HG03460 (cell line): ENCODE measurements at regions not wholly inside any gene's neighbourhood (a gene's known extent, or its start where the extent isn't known, plus 50 kb on each side); places are given as distances from the start of the nearest gene placed in this dataset.
"Not testable (repeated sequence)": the region's sequence is repeated elsewhere in the genome, so short reads cannot be mapped to it uniquely, and the experiment has no call there.

ENCODE experiments used
- ATAC-seq: cut with Tn5 transposase; IDR thresholded peaks from one replicate; pipeline ENCODE4 v1.9.1; 2021; ENCODE audit not compliant: unreplicated experiment

DNA sequence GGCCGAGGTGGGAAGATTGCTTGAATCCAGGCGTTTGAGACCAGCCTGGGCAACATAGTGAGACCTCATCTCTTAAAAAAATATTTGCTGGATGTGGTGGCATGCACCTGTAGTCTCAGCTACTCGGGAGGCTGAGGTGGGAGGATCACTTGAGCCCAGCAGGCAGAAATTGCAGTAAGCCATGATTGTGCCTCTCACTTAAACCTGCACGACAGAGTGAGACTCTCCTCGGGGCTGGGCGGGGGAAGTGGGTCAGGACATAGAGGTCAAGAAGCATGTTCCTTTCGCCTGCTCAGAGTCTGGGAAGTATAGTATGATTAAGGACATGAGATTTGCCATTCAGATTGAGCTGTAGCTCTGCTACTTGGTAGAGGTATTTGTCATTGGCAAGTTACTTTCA is 52.3 kb downstream of the SEPTIN7 start:
- not testable (repeated sequence) for ATAC-seq

DNA sequence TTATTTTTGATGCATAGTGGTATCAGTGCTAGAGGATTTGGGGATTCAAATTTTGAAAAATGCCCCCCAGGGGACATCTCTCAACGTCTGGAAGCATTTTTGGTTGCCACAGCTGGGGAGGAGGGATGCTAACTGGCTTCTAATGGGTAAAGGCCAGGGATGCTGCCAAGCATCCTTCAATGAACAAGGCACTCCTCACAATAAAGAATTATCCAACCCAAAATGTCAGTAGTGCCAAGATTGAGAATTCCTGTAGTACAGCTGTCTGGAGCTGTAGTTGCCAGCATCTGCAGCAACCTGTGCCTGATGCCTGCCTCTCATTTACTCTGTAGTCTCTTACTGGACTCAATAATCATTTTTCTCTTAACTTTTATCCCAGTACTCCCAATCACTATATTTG is 53.5 kb downstream of the SEPTIN7 start:
- no peak for ATAC-seq

DNA sequence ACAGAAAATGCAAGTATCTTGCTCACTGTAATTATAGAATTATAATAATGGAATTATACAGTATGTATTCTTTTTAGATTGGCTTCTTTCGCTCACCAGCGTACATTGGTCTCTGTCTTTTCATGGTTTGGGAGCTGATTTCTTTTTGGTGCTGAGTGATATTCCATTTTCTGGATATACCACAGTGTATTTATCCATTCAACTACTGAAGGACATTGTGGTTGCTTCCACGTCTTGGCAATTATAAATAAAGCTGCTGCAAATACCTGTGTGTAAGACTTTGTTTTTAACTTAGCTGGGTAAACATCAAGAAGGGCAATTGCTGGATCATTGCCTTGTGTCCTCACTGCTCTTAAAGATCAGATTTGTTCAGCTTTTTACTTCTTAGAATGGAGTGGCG is 55.3 kb downstream of the SEPTIN7 start:
- no peak for ATAC-seq

DNA sequence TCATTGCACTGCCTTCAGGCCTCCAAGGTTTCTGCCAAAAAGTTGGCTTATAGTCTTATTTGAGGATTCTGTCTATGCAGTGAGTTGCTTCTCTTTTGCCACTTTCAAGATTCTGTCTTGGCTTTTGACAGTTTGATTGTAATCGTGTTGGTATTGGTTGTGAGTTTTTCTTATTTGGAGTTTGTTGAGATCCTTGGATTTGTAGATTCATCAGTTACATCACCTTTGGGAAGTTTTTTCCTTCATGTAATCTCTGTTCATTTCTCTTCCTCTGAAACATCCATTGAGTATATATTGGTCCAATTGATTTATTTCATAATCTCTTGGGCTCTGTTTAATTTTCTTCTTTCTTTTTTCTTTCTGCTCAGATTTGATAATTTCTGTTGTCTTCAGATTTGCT is 59.8 kb downstream of the SEPTIN7 start:
- ATAC-seq: no peak

DNA sequence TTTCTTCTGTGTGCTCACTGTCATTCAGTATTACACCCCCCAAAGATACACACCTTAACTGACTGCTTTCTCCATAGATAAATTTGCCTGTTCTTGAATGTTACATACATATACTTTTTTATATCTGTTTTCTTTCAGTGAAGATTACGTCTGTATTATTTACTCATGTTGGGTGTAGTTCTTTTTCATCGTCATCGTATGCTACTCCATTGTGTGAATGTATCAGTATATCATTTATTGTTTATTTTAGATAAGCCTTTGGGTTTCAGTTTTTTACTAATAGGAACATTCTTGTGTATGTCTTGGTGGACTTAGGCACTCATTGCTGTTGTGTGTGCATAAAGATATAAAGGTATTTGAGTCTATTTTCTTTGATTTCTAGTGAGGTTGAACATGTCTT is 64.4 kb downstream of the SEPTIN7 start:
- ATAC-seq: no peak

DNA sequence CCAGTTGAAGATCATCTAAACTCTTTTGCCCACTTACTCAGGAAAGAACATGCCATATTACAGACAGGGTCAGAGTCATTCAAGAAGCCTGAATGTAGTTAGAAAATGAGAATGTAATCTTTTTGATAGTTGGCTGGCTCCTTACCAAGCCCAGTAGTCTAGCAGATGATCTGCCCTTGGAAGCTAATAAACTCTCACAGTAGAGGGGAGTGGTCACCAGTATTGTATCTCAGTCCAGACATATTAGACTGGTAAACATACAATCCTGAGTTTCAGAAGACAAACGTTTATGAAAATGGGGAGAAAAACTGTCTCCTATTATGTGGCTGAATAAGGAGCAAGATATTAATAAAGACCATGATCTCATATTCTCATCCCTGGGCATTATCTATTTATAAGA is 65.3 kb downstream of the SEPTIN7 start:
- no peak for ATAC-seq

DNA sequence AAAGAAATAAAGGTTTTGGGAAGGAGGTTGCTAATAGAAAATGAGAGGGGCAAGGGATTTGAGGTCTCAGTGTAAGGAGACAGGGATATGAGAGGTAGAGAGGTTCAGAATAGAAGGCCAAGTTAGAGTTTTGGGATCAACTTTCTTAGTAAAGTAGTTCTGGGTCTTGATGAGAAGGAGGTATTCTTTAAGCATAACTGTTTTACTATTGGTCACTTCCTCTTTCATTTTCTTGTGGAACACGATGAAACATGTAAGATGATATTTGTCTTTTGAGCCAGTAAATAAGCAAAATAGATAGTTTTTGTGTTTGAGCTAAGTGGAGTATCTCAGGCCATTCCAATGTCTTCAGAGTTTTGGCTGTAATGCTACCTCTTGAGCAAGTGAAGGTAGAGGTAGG is 68.3 kb downstream of the SEPTIN7 start:
- ATAC-seq: not testable (repeated sequence)

DNA sequence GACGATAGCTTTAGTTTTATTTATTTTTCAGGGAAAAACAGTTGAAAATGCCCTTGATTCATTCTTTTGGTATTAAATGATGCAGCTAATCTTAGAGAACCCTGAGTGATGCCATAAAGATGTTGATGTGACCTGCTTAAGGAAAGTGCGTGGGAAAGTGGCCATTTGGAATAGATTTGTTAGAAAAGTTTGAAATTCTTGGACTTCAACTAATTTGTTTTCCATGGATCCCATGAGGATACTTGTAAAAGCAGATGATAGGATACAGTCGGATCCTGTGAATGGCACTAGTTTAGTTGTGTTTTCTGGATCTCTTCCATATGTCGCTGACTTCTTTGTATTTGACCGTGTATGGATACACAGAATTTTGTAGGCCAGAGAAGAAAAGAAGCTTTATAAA is 69.0 kb downstream of the SEPTIN7 start:
- ATAC-seq: no peak

DNA sequence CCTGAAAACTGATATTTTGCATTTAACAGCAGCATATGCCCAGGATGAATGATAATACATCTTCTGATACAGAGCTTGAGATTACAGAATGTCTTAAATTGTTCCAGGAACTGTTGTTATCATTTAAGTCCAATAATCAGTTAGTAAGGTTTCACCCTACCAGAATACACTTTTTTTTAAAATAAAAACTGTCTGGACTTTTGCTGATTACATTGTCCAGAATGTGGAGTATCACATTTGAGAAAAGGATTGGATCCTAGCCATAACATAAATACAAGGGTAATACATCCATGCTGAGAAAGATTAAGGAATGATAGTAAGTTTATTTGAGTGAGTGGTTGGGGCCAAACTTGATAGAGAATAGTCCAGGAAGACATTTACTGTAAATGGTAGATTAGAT is 71.0 kb downstream of the SEPTIN7 start:
- no peak for ATAC-seq

DNA sequence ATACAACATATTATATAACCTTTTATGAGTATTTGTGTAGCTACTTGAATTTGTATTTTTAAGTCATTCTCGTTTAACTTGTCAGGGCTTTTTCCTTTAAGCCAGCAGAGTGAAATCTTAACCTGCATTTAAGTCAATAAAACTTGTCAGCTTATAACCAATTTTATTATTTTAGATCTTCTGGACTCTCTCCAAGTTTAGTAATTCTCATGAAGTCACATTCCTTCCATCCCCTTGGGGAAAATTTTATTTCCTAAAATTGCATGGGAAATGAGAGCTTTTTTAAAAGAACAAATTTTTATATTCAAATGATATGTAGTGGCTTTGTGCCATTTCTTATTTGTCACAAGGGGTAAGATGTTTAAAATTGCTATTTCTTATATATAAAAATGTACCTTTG is 74.0 kb downstream of the SEPTIN7 start:
- ATAC-seq: no peak

DNA sequence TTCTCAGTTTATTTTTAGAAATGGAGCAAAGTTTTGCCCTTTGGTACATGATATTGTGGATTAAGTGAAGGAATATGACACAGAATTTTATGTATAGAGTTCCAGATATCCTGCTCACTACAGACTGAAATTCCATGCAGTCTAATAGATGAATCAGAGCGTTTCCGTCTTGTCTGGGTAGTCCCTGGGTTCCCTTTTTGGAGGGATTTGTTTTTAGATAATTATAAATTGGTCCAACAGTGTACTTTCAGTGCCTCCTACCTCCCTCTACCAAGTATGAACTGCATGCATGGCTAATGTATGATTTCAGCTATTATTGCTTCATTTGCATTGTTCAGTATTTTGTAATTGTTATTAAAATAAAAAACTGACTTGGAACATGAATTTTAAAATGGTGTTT is 74.4 kb downstream of the SEPTIN7 start:
- no peak for ATAC-seq

DNA sequence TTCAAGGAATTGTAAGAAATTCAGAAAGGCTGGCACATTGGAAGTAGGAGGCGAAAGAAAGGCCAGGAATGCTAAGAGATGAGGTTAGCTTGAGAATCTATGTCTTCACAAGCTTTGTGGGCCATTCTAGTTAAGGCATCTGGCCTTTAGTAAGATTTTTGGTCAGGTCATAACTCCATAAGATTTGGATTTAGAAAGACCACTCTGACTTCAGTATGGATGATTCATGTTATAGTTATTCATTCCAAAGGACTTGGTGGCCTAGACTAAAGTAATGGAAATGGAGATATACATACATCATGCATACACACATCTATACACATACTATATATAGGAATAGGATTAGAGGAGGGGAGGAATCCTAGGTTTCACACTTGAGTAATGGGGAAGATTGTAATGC is 77.5 kb downstream of the SEPTIN7 start:
- ATAC-seq: no peak

DNA sequence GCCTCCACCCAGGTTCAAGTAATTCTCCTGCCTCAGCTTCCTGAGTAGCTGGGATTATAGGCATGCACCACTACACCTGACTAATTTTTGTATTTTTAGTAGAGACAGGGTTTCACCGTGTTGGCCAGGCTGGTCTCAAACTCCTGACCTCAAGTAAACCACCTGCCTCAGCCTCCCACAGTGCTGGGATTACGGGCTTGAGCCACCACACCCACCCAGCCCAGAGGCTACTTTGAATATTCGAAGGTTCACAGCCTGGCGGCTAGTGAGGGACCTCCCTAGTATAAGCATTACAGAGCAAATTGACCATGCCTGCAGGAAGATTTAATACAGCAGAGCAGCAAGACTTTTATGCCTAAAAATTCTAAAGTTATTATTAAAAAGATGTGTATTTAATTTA is 86.6 kb downstream of the SEPTIN7 start:
- ATAC-seq: not testable (repeated sequence)

DNA sequence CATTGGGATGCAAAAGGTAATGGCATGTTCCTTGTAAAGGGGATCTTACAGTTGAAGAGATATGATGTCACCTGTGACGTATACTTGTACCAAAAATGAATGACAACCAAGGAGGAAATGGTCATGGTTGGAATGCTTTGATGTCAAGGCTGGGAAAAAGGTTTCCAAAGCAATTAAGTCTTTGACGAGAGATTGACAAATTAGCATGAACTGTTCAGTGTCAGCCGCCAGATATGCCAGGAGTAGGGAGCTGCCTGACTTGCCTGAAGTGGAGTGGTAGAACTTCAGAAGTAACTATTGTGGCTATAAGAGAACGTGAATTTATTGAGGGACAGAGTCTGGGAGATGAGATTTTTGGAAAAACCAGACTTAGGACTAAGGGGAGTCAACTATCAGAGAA is 88.1 kb downstream of the SEPTIN7 start:
- ATAC-seq: no peak

DNA sequence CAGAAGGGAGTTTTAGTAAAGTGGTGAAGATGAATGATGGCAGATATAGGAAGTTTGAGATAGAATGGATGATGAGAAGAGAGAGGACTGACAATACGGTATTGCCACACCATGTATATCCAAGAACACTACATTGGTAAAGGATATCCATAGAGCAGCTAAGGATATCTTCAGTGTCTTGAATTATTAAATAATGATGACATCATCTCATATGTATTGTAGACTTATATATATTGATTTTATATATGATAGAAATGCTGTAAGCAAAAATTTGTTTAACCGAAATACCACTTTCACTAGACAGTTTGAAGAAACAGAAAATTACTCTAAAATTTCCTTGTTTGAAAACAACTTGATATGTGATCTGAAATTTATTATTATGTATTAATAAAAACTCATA is 89.0 kb downstream of the SEPTIN7 start:
- ATAC-seq: no peak

DNA sequence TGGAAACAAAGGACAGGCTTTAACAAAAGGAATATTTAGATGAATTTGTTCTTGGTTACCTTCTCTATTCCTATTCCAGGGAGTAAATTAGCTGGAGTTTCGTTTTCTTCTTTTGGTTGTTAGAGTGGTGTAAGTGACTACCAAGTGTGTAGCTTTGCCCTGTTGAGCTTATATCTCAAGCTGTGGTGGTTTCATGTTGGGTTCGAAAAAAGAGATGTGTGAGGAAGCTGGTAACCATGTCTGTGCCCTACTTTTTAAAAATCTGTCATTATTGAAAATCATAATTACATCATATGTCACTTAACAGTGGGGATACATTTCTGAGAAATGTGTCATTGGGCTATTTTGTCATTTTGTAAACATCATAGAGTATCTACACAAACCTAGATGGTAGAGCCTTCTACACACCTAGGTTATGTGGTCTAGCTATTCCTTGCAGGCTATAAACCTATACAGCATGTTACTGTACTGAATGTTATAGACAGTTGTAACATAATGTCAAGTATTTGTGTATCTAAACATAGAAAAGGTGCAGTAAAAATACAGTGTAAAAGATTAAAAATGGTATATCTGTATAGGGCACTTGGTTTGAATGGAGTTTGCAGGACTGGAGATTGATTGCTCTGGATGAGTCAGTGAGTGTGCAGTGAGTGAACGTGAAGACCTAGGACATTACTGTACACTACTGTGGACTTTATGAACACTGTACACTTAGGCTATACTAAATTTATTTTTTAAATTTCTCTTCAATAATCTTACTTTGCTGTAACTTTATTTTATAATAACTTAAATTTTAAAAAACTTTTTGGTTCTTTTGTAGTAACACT is 90.4 kb downstream of the SEPTIN7 start:
- no peak for ATAC-seq

DNA sequence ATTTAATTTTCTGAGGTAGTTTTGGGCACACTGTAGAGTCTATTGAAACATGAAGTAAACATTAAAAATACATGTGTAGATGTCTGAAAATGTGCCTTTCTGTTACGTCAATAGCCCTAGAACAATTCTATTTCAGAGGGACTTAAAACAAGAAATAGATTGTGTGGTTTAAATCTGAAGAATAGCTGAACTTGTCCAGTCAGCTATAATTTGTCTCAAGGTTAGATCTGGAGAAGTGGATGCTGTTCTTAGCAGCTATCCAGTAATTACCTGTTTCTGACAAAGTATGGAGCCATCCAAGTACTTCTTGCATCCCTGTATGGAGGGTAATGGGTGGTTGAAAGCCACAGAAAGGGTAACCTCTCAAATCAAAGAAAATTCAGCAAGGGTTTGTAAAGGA is 92.8 kb downstream of the SEPTIN7 start:
- no peak for ATAC-seq

DNA sequence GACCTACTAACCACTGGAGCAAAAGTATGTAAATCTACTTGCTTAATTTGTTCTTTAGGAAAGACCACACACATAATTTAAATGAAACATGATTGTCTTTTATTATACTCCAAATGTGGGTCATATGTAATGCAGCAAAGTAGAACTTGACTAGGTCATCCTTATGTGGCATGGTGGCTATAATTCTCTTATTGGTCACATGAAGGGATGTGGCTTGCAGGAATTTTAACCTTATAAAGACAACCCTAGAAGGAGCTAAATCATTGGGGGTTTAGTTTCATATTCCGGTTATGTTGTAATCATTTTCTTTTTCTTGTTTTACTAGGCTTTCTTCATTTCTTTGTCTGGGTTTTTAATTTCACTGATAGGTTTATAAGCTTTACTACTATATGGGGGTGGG is 93.9 kb downstream of the SEPTIN7 start:
- no peak for ATAC-seq

DNA sequence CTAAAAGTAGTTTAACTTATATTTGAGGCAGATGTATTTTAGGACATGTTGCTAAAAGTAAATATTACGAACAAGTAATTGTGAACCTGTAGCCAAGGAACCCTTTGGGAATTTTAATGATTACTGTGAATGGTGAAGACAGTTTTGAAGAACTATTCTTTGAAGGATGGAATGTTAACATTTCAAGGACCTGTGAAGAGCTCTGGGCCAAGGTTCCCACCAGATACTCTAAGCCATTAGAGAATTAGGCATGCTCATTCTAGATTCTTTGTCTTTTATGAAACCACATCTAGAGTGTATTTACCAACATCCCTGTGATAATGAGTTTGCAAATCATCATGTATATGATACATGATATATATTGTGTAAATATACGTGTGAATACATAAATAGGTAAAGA is 99.8 kb downstream of the SEPTIN7 start:
- no peak for ATAC-seq

DNA sequence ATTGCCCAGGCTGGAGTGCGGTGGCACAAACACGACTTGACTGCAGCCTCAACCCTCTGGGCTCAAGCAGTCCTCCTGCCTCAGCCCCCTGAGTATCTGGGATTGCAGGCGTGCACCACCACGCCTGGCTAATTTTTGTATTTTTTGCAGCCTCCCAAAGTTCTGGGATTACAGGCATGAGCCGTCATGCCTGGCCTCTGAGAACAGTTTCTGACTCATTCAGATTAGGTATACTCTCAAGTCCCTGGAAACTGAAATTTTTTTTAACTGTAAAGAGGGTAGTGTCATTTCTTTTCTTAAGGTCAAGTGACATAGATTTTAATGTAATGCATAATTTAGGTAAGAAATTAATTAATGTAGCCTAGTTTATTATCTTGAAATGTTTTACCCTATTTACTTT is 104.7 kb downstream of the SEPTIN7 start:
- ATAC-seq: no peak

DNA sequence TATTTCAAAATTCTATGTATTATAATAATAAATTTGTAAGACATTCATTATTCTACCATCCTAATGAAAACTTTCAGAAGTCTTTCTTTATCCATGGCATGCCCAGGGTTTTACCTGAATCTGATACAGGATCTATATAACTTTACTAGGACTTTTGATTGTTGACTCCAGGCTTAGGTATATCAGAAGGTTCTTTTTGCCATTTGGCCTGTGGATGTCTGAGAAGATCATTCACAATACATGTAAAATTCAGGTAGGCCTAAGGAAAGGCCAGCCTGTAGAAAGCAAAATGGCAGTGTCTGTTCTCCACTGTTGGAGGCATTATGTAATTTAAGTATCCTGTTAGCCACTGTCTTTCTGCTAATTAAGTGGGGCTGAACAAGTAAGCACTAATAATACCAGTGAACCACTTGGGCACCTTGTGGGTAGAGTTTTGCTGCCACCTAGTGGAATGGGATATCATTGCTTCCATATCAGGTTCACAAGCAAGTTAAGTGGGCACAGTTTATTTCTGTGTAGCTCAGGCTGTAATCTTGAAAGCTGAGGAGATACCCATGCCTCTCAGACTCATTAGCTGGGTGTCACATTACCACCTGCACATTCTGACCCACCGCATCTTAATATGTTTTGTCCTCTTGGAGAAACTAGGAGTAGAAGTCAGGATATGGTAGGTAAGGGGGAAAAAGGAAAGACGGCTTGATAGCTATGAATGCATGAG is 105.5 kb downstream of the SEPTIN7 start:
- ATAC-seq: peak; percentile 73

DNA sequence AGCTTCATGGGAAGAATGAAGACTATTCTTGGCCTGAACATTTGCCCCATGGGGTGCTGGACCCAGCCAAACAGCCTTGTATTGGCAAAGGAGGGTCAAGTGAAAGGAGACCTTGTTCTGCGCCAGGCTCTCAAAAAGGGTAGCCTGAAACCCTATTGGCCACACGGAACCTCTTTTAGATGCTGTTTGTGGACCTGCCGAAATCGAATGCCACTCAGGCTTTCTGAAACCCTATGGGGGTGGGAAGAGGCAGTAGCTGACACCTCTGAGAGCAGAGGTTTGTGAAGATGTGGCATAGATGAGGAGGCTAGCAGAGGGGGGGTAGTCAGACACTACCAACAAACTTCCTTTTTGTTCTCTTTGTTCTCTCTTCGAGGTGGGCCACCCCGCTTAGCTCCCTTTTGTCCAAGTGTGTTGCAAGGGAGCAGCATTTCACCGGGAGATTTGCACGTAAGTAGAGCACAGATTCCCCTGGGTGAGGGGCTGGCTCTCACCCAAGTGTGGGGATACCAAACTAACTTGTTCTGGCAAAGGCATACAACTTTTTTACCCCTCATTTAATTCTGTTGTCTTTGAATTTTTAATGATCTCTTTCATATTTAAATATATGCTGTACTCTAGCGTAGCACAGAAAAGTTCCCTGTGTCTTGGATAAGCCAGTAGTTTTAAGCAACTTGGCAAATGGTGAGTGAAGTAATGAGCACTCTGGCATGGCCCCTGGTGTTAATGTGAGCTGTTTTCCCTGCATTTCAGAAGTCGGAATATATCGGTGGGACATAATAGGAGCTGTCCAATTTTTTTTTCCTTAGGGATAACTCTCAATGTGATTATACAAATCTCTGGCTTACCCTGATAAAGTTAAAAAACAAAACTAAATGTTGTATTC is 107.7 kb downstream of the SEPTIN7 start:
- no peak for ATAC-seq
